Ishikawa (cell line): ENCODE measurements at regions not wholly inside any gene's neighbourhood (a gene's known extent, or its start where the extent isn't known, plus 50 kb on each side); places are given as distances from the start of the nearest gene placed in this dataset.

Experiments
- CEBPB ChIP-seq: IDR thresholded peaks from 2 replicates; pipeline ENCODE4 v1.6.1; 2012
- CREB1 ChIP-seq: IDR thresholded peaks from 2 replicates; pipeline ENCODE4 v1.6.1; 2012; ENCODE audit warnings: low read depth
- EP300 ChIP-seq: IDR thresholded peaks from 2 replicates; pipeline ENCODE4 v1.6.1; 2012; ENCODE audit warnings: borderline replicate concordance
- FOXM1 ChIP-seq: IDR thresholded peaks from 2 replicates; pipeline ENCODE4 v1.6.1; 2012; ENCODE audit warnings: low read depth, borderline replicate concordance
- MAX ChIP-seq: IDR thresholded peaks from 2 replicates; pipeline ENCODE4 v1.6.1; 2012
- NFIC ChIP-seq: IDR thresholded peaks from 2 replicates; pipeline ENCODE4 v1.6.1; 2012
- RAD21 ChIP-seq: IDR thresholded peaks from 2 replicates; pipeline ENCODE4 v1.6.1; 2012; ENCODE audit warnings: low read depth
- TAF1 ChIP-seq: IDR thresholded peaks from 2 replicates; pipeline ENCODE4 v1.6.1; 2012; ENCODE audit warnings: low read depth, mild to moderate bottlenecking
- TCF12 ChIP-seq: IDR thresholded peaks from 2 replicates; pipeline ENCODE4 v1.6.1; 2012; ENCODE audit warnings: low read depth
- TEAD4 ChIP-seq: IDR thresholded peaks from 2 replicates; pipeline ENCODE4 v1.6.1; 2012
- USF1 ChIP-seq: IDR thresholded peaks from 2 replicates; pipeline ENCODE4 v1.6.1; 2012
- YY1 ChIP-seq: IDR thresholded peaks from 2 replicates; pipeline ENCODE4 v1.6.1; 2012; ENCODE audit warnings: low read depth
- ZBTB7A ChIP-seq: IDR thresholded peaks from 2 replicates; pipeline ENCODE4 v1.6.1; 2012; ENCODE audit warnings: low read depth
- TF ChIP-seq, protein P1 (sequence below): IDR thresholded peaks from 2 replicates; pipeline ENCODE4 v1.6.1; 2012; ENCODE audit warnings: low read depth, mild to moderate bottlenecking

DNA sequence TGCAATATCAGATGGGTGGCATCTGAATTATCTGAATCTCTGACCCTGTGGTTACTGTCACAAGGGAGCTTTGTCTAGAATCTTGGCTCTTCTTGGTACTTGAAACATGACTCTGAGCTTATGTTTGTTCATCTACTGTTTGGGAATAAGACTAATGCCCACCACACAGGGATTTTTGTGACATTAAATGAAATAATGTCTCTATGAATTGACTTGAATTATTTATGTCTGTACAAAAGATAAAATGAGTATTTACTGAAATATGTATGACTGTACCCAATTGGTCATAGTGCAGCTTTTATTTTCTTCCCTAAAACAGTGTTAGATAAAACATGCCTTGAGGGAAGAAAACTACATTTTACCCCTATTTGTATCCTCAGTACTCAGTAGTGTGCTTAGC, 87.9 kb upstream of the ZPLD1 start:
- TF ChIP-seq YY1, result no peak
- TF ChIP-seq, protein P1, sequence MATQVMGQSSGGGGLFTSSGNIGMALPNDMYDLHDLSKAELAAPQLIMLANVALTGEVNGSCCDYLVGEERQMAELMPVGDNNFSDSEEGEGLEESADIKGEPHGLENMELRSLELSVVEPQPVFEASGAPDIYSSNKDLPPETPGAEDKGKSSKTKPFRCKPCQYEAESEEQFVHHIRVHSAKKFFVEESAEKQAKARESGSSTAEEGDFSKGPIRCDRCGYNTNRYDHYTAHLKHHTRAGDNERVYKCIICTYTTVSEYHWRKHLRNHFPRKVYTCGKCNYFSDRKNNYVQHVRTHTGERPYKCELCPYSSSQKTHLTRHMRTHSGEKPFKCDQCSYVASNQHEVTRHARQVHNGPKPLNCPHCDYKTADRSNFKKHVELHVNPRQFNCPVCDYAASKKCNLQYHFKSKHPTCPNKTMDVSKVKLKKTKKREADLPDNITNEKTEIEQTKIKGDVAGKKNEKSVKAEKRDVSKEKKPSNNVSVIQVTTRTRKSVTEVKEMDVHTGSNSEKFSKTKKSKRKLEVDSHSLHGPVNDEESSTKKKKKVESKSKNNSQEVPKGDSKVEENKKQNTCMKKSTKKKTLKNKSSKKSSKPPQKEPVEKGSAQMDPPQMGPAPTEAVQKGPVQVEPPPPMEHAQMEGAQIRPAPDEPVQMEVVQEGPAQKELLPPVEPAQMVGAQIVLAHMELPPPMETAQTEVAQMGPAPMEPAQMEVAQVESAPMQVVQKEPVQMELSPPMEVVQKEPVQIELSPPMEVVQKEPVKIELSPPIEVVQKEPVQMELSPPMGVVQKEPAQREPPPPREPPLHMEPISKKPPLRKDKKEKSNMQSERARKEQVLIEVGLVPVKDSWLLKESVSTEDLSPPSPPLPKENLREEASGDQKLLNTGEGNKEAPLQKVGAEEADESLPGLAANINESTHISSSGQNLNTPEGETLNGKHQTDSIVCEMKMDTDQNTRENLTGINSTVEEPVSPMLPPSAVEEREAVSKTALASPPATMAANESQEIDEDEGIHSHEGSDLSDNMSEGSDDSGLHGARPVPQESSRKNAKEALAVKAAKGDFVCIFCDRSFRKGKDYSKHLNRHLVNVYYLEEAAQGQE, result no peak
- no peak for TF ChIP-seq RAD21
- TF ChIP-seq ZBTB7A, result no peak
- no peak for TF ChIP-seq NFIC
- no peak for TF ChIP-seq EP300
- no peak for TF ChIP-seq FOXM1
- no peak for TF ChIP-seq CREB1
- no peak for TF ChIP-seq TEAD4
- no peak for TF ChIP-seq TAF1
- no peak for TF ChIP-seq TCF12
- no peak for TF ChIP-seq CEBPB
- TF ChIP-seq MAX, result no peak
- TF ChIP-seq USF1, result no peak
